Heart right ventricle (tissue), 16 donors: ENCODE measurements at regions not wholly inside any gene's neighbourhood (a gene's known extent, or its start where the extent isn't known, plus 50 kb on each side); places are given as distances from the start of the nearest gene placed in this dataset.
"Not testable (repeated sequence)": the region's sequence is repeated elsewhere in the genome, so short reads cannot be mapped to it uniquely, and the experiment has no call there.

Experiments
- ATAC-seq, 8 donors: fragments of 200-7000 bp; cut with Tn5 transposase; one replicate each; pipeline ENCODE4 v1.9.1; 2020; ENCODE audit warnings: mild to moderate bottlenecking in 8 of 8, moderate library complexity in 8 of 8, moderate number of reproducible peaks in 1 of 8
- DNase-seq, 2 donors: peaks; one replicate each; pipeline ENCODE4 v3.0.0-alpha.2; 2020
- H3K27ac ChIP-seq, 10 donors: fragments of 200-600 bp; sonication (generic) in 2 of 10; one replicate each; pipeline versions ENCODE4 v1.5.0 to v1.8.0; 2020 to 2022; ENCODE audit warnings: mild to moderate bottlenecking in 3 of 10
- H3K27me3 ChIP-seq, 7 donors: fragments of 200-600 bp; one replicate each; pipeline ENCODE4 v1.8.0; 2021 to 2022; ENCODE audit warnings: mild to moderate bottlenecking in 2 of 7
- H3K36me3 ChIP-seq, 9 donors: fragments of 200-600 bp; sonication (generic) in 1 of 9; one replicate each; pipeline versions ENCODE4 v1.5.0 to v1.8.0; 2020 to 2022; ENCODE audit warnings: mild to moderate bottlenecking in 2 of 9
- H3K4me1 ChIP-seq, 9 donors: fragments of 200-600 bp; sonication (generic) in 1 of 9; one replicate each; pipeline versions ENCODE4 v1.5.0 to v1.8.0; 2020 to 2022; ENCODE audit warnings: mild to moderate bottlenecking in 4 of 9
- H3K4me3 ChIP-seq, 10 donors: fragments of 200-600 bp; sonication (generic) in 2 of 10; one replicate each; pipeline versions ENCODE4 v1.5.0 to v1.8.0; 2020 to 2022; ENCODE audit warnings: mild to moderate bottlenecking in 7 of 10, moderate library complexity in 2 of 10
- H3K9me3 ChIP-seq, 11 donors: fragments of 200-600 bp in 10 of 11; sonication (generic) in 2 of 11; one replicate each; pipeline versions ENCODE4 v1.5.0 to v1.8.0; 2013 to 2022; ENCODE audit warnings: mild to moderate bottlenecking in 2 of 11, control low read depth in 1 of 11, moderate library complexity in 1 of 11
- WGBS, 2 donors: extraction: QIAGEN DNeasy Blood & Tissue Kit; methylation state at CpG; one replicate each; pipeline ENCODE4 v1.1.7; 2013; ENCODE audit warnings: inconsistent platforms in 1 of 2; 5-methylcytosine and 5-hydroxymethylcytosine counted together
- intact Hi-C, 10 donors: fragments of 100-400 bp; cut with DNase I; formaldehyde crosslinking; loops; one replicate each; pipeline versions ENCODE4 v1.11.1 to v1.14.2; 2022
- TF ChIP-seq, protein P1 (sequence below), 9 donors: fragments of 200-600 bp; sonication (generic) in 2 of 9; IDR thresholded peaks; one replicate each; pipeline versions ENCODE4 v1.5.0 to v1.8.0; 2021 to 2022; ENCODE audit warnings: antibody characterized with exemption in 9 of 9, mild to moderate bottlenecking in 5 of 9, moderate library complexity in 1 of 9
- donor health status: Arrhythmogenic right ventricular cardiomyopathy.
- donor health status: ischemic (EF 13 %, LVEDD 7.1; RV severe dilation, severe dysfunction).
- donor health status: healthy with polysubstance abuse.
- donor health status: DM: no; HTN: yes; CAD: no.
- donor health status: DM: no; HTN: no; CAD: no.
- donor health status: ischemic (EF 25% LVEDD 6.9; RV normal size, moderate dysfunction).
- donor health status: ischemic (EF 25% LVEDD 5.7; RV mildly dilated, moderate dysfunction).
- donor health status: healthy.
- donor health status: DM: yes; HTN: yes; CAD: no.
- donor health status: Ischemic cardiomyopathy.
- donor health status: ischemic (EF 35%, LVEDD 5.7; RV mildly dilated, moderate dysfunction).
- donor health status: nonischemic (EF 11% LVEDD 7.7; RV severe dilation, severe dysfunction).
- donor health status: DM: yes; HTN: yes; CAD: no.
- donor health status: PGD.
- donor health status: ischemic (EF 29% LVEDD 5.4; RV normal size, mild dysfunction).
- donor health status: nonischemic (EF 23%, LVEDD 6.1; RV moderate dilation, normal function).

DNA sequence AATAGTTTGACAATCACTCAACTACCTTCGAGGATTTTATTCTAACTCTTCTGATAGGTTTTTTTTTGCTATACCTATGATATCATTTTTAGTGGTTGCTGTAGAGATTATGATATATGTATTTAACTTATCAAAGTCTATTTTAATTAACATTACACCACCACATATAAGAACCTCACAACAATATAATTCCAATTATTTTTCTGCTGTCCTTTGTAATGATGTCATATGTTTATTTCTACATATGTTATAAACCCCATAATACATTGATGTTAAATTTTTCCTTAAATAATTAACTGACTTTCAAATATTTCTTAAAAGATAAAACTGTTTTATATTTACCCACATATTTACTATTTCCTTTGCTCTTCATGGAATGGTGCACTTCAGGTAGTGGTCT is 103.4 kb upstream of the KITLG start:
- Histone ChIP-seq H3K27me3 (no peaks in the 10 kb centered on the region), H3K36me3 (no peaks in the 10 kb centered on the region), H3K27ac (no peak overlapping the region), H3K4me1 (no peaks in the 10 kb centered on the region), H3K9me3 (peaks cover 0 to 17% (median 5%) of the 10 kb centered on the region in 11 donors), H3K4me3 (no peak overlapping the region)
- 92 to 94% methylated on average over 1 of the region's 1 CpG for WGBS, 2 donors
- ATAC-seq (no peak), DNase-seq (no peak)
- intact Hi-C loops = no loop called here
- TF ChIP-seq, protein P1, sequence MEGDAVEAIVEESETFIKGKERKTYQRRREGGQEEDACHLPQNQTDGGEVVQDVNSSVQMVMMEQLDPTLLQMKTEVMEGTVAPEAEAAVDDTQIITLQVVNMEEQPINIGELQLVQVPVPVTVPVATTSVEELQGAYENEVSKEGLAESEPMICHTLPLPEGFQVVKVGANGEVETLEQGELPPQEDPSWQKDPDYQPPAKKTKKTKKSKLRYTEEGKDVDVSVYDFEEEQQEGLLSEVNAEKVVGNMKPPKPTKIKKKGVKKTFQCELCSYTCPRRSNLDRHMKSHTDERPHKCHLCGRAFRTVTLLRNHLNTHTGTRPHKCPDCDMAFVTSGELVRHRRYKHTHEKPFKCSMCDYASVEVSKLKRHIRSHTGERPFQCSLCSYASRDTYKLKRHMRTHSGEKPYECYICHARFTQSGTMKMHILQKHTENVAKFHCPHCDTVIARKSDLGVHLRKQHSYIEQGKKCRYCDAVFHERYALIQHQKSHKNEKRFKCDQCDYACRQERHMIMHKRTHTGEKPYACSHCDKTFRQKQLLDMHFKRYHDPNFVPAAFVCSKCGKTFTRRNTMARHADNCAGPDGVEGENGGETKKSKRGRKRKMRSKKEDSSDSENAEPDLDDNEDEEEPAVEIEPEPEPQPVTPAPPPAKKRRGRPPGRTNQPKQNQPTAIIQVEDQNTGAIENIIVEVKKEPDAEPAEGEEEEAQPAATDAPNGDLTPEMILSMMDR (IDR thresholded peaks at IDR 0.05) = no peak

DNA sequence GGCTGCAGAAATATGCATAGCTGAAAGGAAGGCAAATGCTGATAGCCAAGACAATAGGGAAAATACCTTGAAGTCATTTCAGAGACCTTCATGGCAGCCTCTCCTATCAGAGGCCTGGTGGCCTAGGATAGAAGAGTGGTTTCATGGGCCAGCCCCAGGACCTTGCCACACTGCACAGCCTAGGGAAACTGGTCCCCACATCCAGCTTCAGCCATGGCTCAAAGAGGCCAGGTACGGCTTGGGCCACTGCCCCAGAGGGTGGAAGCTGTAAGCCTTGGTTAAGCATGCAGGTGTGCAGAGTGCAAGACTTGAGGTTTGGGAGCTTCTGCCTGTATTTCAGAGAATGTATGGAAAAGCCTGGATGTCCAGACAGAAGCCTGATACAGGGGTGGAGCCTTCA is 101.0 kb upstream of the KITLG start:
- Histone ChIP-seq H3K27ac (no peak overlapping the region), H3K27me3 (no peaks in the 10 kb centered on the region), H3K9me3 (peaks cover 0 to 6% (median 0%) of the 10 kb centered on the region in 11 donors), H3K4me3 (no peak overlapping the region), H3K36me3 (no peaks in the 10 kb centered on the region), H3K4me1 (no peaks in the 10 kb centered on the region)
- no peak for ATAC-seq
- no peak for DNase-seq
- TF ChIP-seq, protein P1 (IDR thresholded peaks at IDR 0.05) = no peak
- 100% methylated on average over 1 of the region's 1 CpG for WGBS, 2 donors
- intact Hi-C loops = no loop called here

DNA sequence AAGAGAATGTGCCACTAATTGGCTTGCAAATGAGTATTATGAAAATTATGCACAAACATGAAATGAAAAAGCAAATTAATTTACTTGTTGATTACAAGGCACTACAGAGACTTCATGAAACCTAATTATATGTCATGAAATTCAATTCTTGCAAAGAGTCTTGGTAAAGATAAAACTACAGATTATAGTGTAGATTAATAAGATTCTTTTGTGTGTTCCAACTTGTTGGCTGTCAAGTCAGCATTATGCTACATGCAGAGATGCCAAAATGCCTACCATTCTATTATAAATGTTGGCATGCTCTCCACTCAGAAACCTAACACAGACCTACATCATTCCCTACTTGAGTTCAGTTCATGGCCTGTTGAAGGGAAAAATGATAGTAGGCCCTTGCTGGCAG is 97.2 kb upstream of the KITLG start:
- no peak for ATAC-seq
- H3K4me1 ChIP-seq = no peaks in the 10 kb centered on the region
- peaks cover 0 to 8% (median 0%) of the 10 kb centered on the region in 11 donors for H3K9me3 ChIP-seq
- no peaks in the 10 kb centered on the region for H3K27me3 ChIP-seq
- no peak overlapping the region for H3K4me3 ChIP-seq
- H3K27ac ChIP-seq = no peak overlapping the region
- TF ChIP-seq, protein P1 (IDR thresholded peaks at IDR 0.05) = no peak
- no peak for DNase-seq
- no peaks in the 10 kb centered on the region for H3K36me3 ChIP-seq
- intact Hi-C loops = no loop called here

DNA sequence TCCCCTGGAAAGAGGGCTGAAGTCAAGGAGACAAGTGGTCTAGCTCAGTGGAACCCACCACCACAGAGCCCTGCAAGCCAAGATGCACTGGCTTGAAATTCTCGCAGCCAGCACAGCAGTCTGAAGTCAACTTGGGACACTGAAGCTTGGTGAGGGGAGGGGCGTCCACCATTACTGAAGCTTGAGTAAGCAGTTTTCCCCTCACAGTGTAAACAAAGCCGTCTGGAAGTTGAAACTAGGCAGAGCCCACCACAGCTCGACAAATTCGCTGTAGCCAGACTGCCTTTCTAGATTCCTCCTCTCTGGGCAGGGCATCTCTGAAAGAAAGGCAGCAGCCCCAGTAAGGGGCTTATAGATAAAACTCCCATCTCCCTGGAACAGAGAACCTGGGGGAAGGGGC is 87.3 kb upstream of the KITLG start:
- ATAC-seq, H3K36me3 ChIP-seq, intact Hi-C loops, H3K27ac ChIP-seq, H3K27me3 ChIP-seq, DNase-seq, H3K4me3 ChIP-seq: not testable (repeated sequence)
- peaks cover 0 to 12% (median 0%) of the 10 kb centered on the region in 11 donors for H3K9me3 ChIP-seq
- peaks cover 0 to 10% (median 0%) of the 10 kb centered on the region in 9 donors for H3K4me1 ChIP-seq
- 53 to 67% methylated on average over 5 of the region's 5 CpGs for WGBS, 2 donors

DNA sequence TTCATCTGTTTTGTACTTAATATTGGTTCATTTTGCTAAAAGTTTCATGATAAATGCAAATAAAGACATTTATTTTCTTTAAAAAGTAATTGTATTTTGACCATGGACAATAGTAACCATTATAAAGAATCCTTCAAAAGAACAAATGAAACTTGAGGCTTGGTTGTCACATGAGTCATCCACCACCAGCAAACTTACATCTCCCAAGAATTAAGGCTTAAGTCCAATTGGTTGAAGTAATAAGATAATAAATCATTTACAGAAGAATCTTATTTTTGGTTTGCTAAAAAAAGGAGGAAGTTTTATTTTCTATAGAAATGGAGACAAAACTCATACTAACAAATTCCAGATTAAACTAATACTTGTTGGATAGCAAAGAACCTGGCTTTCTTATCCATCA is 84.8 kb upstream of the KITLG start:
- intact Hi-C loops = no loop called here
- Histone ChIP-seq H3K9me3 (peaks cover 0 to 11% (median 0%) of the 10 kb centered on the region in 11 donors), H3K4me1 (peaks cover 0 to 10% (median 0%) of the 10 kb centered on the region in 9 donors), H3K27ac (no peak overlapping the region), H3K27me3 (no peaks in the 10 kb centered on the region), H3K4me3 (no peak overlapping the region), H3K36me3 (no peaks in the 10 kb centered on the region)
- TF ChIP-seq, protein P1 (IDR thresholded peaks at IDR 0.05) = no peak
- no peak for ATAC-seq
- no peak for DNase-seq
